Suppressor macrophage treated with lipopolysaccharide for 4 hours (primary cell): ENCODE measurements at regions not wholly inside any gene's neighbourhood (a gene's known extent, or its start where the extent isn't known, plus 50 kb on each side); places are given as distances from the start of the nearest gene placed in this dataset.

Experiments
- DNase-seq: peaks from one replicate; pipeline ENCODE4 v3.0.0-alpha.2; 2020

- DNase-seq, result no peak
Observed at GRCh38 chr17:79539944-79540705, 70.7 kb downstream of the RBFOX3 start.

GRCh38 chr17:79538291-79538690, 72.6 kb downstream of the RBFOX3 start:
- DNase-seq, result no peak

- no peak for DNase-seq
Observed at GRCh38 chr17:79537686-79538085, 73.2 kb downstream of the RBFOX3 start.

GRCh38 chr17:79537061-79537460, 73.8 kb downstream of the RBFOX3 start:
- no peak for DNase-seq

GRCh38 chr17:79536212-79536840, 74.5 kb downstream of the RBFOX3 start:
- DNase-seq, result no peak

- DNase-seq, result no peak
Observed at GRCh38 chr17:79535728-79536025, 75.2 kb downstream of the RBFOX3 start.

- no peak for DNase-seq
Observed at GRCh38 chr17:79534851-79535727, 75.8 kb downstream of the RBFOX3 start.

- DNase-seq, result no peak
Observed at GRCh38 chr17:79534111-79534510, 76.7 kb downstream of the RBFOX3 start.

GRCh38 chr17:79533116-79533515, 77.7 kb downstream of the RBFOX3 start:
- no peak for DNase-seq

GRCh38 chr17:79532107-79532790, 78.6 kb downstream of the RBFOX3 start:
- DNase-seq, result no peak

- DNase-seq, result no peak
Observed at GRCh38 chr17:79531191-79532095, 79.4 kb downstream of the RBFOX3 start.

- no peak for DNase-seq
Observed at GRCh38 chr17:79530361-79531105, 80.3 kb downstream of the RBFOX3 start.

GRCh38 chr17:79529661-79530081, 81.2 kb downstream of the RBFOX3 start:
- DNase-seq, result no peak

- no peak for DNase-seq
Observed at GRCh38 chr17:79528592-79529125, 82.2 kb downstream of the RBFOX3 start.

- no peak for DNase-seq
Observed at GRCh38 chr17:79527306-79527705, 83.5 kb downstream of the RBFOX3 start.

GRCh38 chr17:79525793-79526677, 84.8 kb downstream of the RBFOX3 start:
- DNase-seq, result no peak

GRCh38 chr17:79524213-79525187, 86.4 kb downstream of the RBFOX3 start:
- DNase-seq, result no peak

- DNase-seq, result no peak
Observed at GRCh38 chr17:79522414-79522813, 88.4 kb downstream of the RBFOX3 start.

- no peak for DNase-seq
Observed at GRCh38 chr17:79521225-79521624, 89.6 kb downstream of the RBFOX3 start.
